ENCODE measurements at regions not wholly inside any gene's neighbourhood (a gene's known extent, or its start where the extent isn't known, plus 50 kb on each side); places are given as distances from the start of the nearest gene placed in this dataset.

DNA sequence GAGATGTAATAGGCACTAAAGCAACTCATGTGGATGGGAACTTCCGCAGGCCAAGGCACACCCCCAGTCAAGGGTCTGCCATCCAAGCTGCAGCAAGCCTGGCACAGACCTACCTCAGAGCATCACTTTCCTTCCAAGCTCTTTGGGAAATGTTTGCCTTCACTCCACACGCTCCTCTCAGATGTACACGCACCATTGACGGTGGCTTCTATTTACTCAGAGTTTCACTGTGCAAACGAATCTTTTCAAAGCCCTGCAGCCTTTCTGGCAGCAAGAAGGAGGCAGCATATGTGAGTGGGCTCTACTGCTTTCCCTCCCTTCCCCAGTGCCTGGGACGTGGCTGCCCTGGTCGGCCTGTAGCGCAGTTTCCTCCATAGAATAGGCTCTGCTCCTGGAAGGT is 60.9 kb upstream of the USP47 start:
- WGBS (ENCODE audit: insufficient coverage), result 79% methylated on average over 4 of the region's 8 CpGs
- Histone ChIP-seq H3K27me3 (replicated peaks in 1 of 2; ENCODE audit: control insufficient read depth in 2 of 2, extremely low read depth in 1 of 2, insufficient read depth in 2 of 2, low read length in 1 of 2) (peaks cover 0 to 15% of the 10 kb centered on the region in 2 experiments), H3K27ac (ENCODE audit: low read length) (no peak overlapping the region), H3K9me3 (no peaks in the 10 kb centered on the region), H3K4me3 (ENCODE audit: control insufficient read depth in 1 of 2, extremely low read depth in 1 of 2, low read length in 1 of 2) (no peak overlapping the region), H3K4me1 (ENCODE audit: control insufficient read depth in 1 of 2, extremely low read depth in 1 of 2, insufficient read depth in 2 of 2, low read length in 2 of 2) (no peaks in the 10 kb centered on the region), H3K36me3 (ENCODE audit: control insufficient read depth in 2 of 2, extremely low read depth in 1 of 2, insufficient read depth in 1 of 2, low read length in 1 of 2) (no peaks in the 10 kb centered on the region)
- POLR2A ChIA-PET, result no interaction called here
- Mint-ChIP-seq H3K9me3 (no peaks in the 10 kb centered on the region), H3K27ac (no peak overlapping the region), H3K4me1 (no peaks in the 10 kb centered on the region), H3K27me3 (peaks cover 16 to 23% of the 10 kb centered on the region in 2 donors), H3K4me3 (no peak overlapping the region), H3K36me3 (no peaks in the 10 kb centered on the region)
- DNase-seq, result no peak
- CTCF ChIA-PET, result no interaction called here
- no peak for ATAC-seq (replicated peaks in 1 of 4)

- no peak overlapping the region for H3K27ac Mint-ChIP-seq
- DNase-seq (no peak), ATAC-seq (replicated peaks in 1 of 4) (no peak)
- CTCF ChIA-PET, result interaction anchor here in 1 of 2 donors (0.6 kb wide), 1 partner anchor 70 kb away, joined by 3 read pairs; no protein-coding TSS in a partner anchor
- no peak overlapping the region for H3K27ac ChIP-seq (ENCODE audit: low read length)
- H3K27me3 ChIP-seq (replicated peaks in 1 of 2; ENCODE audit: control insufficient read depth in 2 of 2, extremely low read depth in 1 of 2, insufficient read depth in 2 of 2, low read length in 1 of 2), result peaks cover 0 to 15% of the 10 kb centered on the region in 2 experiments
- H3K4me3 ChIP-seq (ENCODE audit: control insufficient read depth in 1 of 2, extremely low read depth in 1 of 2, low read length in 1 of 2), result no peak overlapping the region
- WGBS (ENCODE audit: insufficient coverage), result 80% methylated on average over 1 of the region's 2 CpGs
- no peaks in the 10 kb centered on the region for H3K9me3 Mint-ChIP-seq
- H3K4me1 ChIP-seq (ENCODE audit: control insufficient read depth in 1 of 2, extremely low read depth in 1 of 2, insufficient read depth in 2 of 2, low read length in 2 of 2), result no peaks in the 10 kb centered on the region
- no peaks in the 10 kb centered on the region for H3K4me1 Mint-ChIP-seq
- H3K36me3 ChIP-seq (ENCODE audit: control insufficient read depth in 2 of 2, extremely low read depth in 1 of 2, insufficient read depth in 1 of 2, low read length in 1 of 2), result no peaks in the 10 kb centered on the region
- no peaks in the 10 kb centered on the region for H3K9me3 ChIP-seq
- peaks cover 21 to 32% of the 10 kb centered on the region in 2 donors for H3K27me3 Mint-ChIP-seq
- H3K4me3 Mint-ChIP-seq, result no peak overlapping the region
- H3K36me3 Mint-ChIP-seq, result no peaks in the 10 kb centered on the region
- POLR2A ChIA-PET, result no interaction called here
Observed at GRCh38 chr11:11779975-11780374, 61.8 kb upstream of the USP47 start.

GRCh38 chr11:11777897-11778296 is 63.9 kb upstream of the USP47 start:
- Histone ChIP-seq H3K4me1 (ENCODE audit: control insufficient read depth in 1 of 2, extremely low read depth in 1 of 2, insufficient read depth in 2 of 2, low read length in 2 of 2) (no peaks in the 10 kb centered on the region), H3K9me3 (no peaks in the 10 kb centered on the region), H3K27ac (ENCODE audit: low read length) (no peak overlapping the region), H3K27me3 (replicated peaks in 1 of 2; ENCODE audit: control insufficient read depth in 2 of 2, extremely low read depth in 1 of 2, insufficient read depth in 2 of 2, low read length in 1 of 2) (peaks cover 0 to 15% of the 10 kb centered on the region in 2 experiments), H3K4me3 (ENCODE audit: control insufficient read depth in 1 of 2, extremely low read depth in 1 of 2, low read length in 1 of 2) (no peak overlapping the region), H3K36me3 (ENCODE audit: control insufficient read depth in 2 of 2, extremely low read depth in 1 of 2, insufficient read depth in 1 of 2, low read length in 1 of 2) (no peaks in the 10 kb centered on the region)
- Mint-ChIP-seq H3K9me3 (no peaks in the 10 kb centered on the region), H3K27me3 (peaks cover 17 to 27% of the 10 kb centered on the region in 2 donors), H3K4me3 (no peak overlapping the region), H3K36me3 (no peaks in the 10 kb centered on the region), H3K27ac (no peak overlapping the region), H3K4me1 (no peaks in the 10 kb centered on the region)
- no peak for ATAC-seq (replicated peaks in 1 of 4)
- ChIA-PET CTCF (interaction anchor here in 1 of 2 donors (0.8 kb wide), 1 partner anchor 844 kb away, joined by 4 read pairs; no protein-coding TSS in a partner anchor), POLR2A (interaction anchor here in 1 of 2 donors (0.6 kb wide), 1 partner anchor 980 kb away, joined by 3 read pairs; no protein-coding TSS in a partner anchor)
- 58% methylated on average over 2 of the region's 3 CpGs for WGBS (ENCODE audit: insufficient coverage)
- no peak for DNase-seq

GRCh38 chr11:11776714-11777113 is 65.1 kb upstream of the USP47 start:
- 70% methylated on average over 6 of the region's 6 CpGs for WGBS (ENCODE audit: insufficient coverage)
- no peak overlapping the region for H3K27ac Mint-ChIP-seq
- DNase-seq, result no peak
- Histone ChIP-seq H3K4me1 (ENCODE audit: control insufficient read depth in 1 of 2, extremely low read depth in 1 of 2, insufficient read depth in 2 of 2, low read length in 2 of 2) (no peaks in the 10 kb centered on the region), H3K36me3 (ENCODE audit: control insufficient read depth in 2 of 2, extremely low read depth in 1 of 2, insufficient read depth in 1 of 2, low read length in 1 of 2) (no peaks in the 10 kb centered on the region), H3K27ac (ENCODE audit: low read length) (no peak overlapping the region), H3K27me3 (replicated peaks in 1 of 2; ENCODE audit: control insufficient read depth in 2 of 2, extremely low read depth in 1 of 2, insufficient read depth in 2 of 2, low read length in 1 of 2) (peaks cover 0 to 12% of the 10 kb centered on the region in 2 experiments), H3K9me3 (no peaks in the 10 kb centered on the region), H3K4me3 (ENCODE audit: control insufficient read depth in 1 of 2, extremely low read depth in 1 of 2, low read length in 1 of 2) (no peak overlapping the region)
- CTCF ChIA-PET, result interaction anchor here in 1 of 2 donors (1.0 kb wide), 1 partner anchor 749 kb away, joined by 4 read pairs; no protein-coding TSS in a partner anchor
- no peak overlapping the region for H3K4me3 Mint-ChIP-seq
- ATAC-seq (replicated peaks in 1 of 4), result no peak
- H3K4me1 Mint-ChIP-seq, result no peaks in the 10 kb centered on the region
- POLR2A ChIA-PET, result no interaction called here
- no peaks in the 10 kb centered on the region for H3K9me3 Mint-ChIP-seq
- H3K27me3 Mint-ChIP-seq, result peaks cover 17 to 27% of the 10 kb centered on the region in 2 donors
- H3K36me3 Mint-ChIP-seq, result no peaks in the 10 kb centered on the region

DNA sequence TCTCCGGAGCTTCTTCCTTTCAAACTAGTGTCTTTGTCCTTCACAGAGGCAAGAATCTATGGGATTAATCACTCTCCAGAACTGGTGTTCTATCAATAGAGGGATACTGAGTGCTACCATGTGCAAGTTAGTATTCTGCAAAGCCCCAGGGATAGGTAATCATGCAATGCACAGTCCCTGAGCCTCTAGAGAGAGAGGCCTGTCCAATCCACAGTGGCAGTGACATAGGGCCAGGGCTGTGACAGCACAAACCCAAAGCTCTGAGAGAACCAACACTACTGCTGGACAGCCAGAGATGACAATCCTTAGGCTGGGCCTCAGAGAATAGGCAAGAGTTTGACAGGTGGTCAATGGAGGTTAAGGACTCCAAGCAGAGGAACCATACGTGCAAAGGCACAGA is 66.8 kb upstream of the USP47 start:
- ATAC-seq (replicated peaks in 1 of 4) (no peak), DNase-seq (no peak)
- H3K36me3 ChIP-seq (ENCODE audit: control insufficient read depth in 2 of 2, extremely low read depth in 1 of 2, insufficient read depth in 1 of 2, low read length in 1 of 2), result no peaks in the 10 kb centered on the region
- H3K27ac ChIP-seq (ENCODE audit: low read length), result no peak overlapping the region
- peaks cover 0 to 4% of the 10 kb centered on the region in 2 experiments for H3K27me3 ChIP-seq (replicated peaks in 1 of 2; ENCODE audit: control insufficient read depth in 2 of 2, extremely low read depth in 1 of 2, insufficient read depth in 2 of 2, low read length in 1 of 2)
- WGBS (ENCODE audit: insufficient coverage), result 100% methylated on average over 1 of the region's 2 CpGs
- H3K4me3 Mint-ChIP-seq, result no peak overlapping the region
- H3K4me3 ChIP-seq (ENCODE audit: control insufficient read depth in 1 of 2, extremely low read depth in 1 of 2, low read length in 1 of 2), result no peak overlapping the region
- POLR2A ChIA-PET, result no interaction called here
- H3K36me3 Mint-ChIP-seq, result no peaks in the 10 kb centered on the region
- no peaks in the 10 kb centered on the region for H3K9me3 Mint-ChIP-seq
- H3K27ac Mint-ChIP-seq, result no peak overlapping the region
- no peaks in the 10 kb centered on the region for H3K4me1 Mint-ChIP-seq
- H3K9me3 ChIP-seq, result no peaks in the 10 kb centered on the region
- H3K4me1 ChIP-seq (ENCODE audit: control insufficient read depth in 1 of 2, extremely low read depth in 1 of 2, insufficient read depth in 2 of 2, low read length in 2 of 2), result no peaks in the 10 kb centered on the region
- peaks cover 14 to 26% of the 10 kb centered on the region in 2 donors for H3K27me3 Mint-ChIP-seq
- CTCF ChIA-PET, result no interaction called here

- Histone ChIP-seq H3K4me3 (ENCODE audit: control insufficient read depth in 1 of 2, extremely low read depth in 1 of 2, low read length in 1 of 2) (no peak overlapping the region), H3K9me3 (no peaks in the 10 kb centered on the region), H3K27me3 (replicated peaks in 1 of 2; ENCODE audit: control insufficient read depth in 2 of 2, extremely low read depth in 1 of 2, insufficient read depth in 2 of 2, low read length in 1 of 2) (peaks cover 0 to 7% of the 10 kb centered on the region in 2 experiments), H3K36me3 (ENCODE audit: control insufficient read depth in 2 of 2, extremely low read depth in 1 of 2, insufficient read depth in 1 of 2, low read length in 1 of 2) (no peaks in the 10 kb centered on the region), H3K4me1 (ENCODE audit: control insufficient read depth in 1 of 2, extremely low read depth in 1 of 2, insufficient read depth in 2 of 2, low read length in 2 of 2) (no peaks in the 10 kb centered on the region), H3K27ac (ENCODE audit: low read length) (no peak overlapping the region)
- H3K36me3 Mint-ChIP-seq, result no peaks in the 10 kb centered on the region
- ChIA-PET CTCF (interaction anchor here in 1 of 2 donors (1.0 kb wide), 1 partner anchor 15 kb away, joined by 3 read pairs; no protein-coding TSS in a partner anchor), POLR2A (no interaction called here)
- H3K9me3 Mint-ChIP-seq, result no peaks in the 10 kb centered on the region
- DNase-seq (no peak), ATAC-seq (replicated peaks in 1 of 4) (no peak)
- H3K27me3 Mint-ChIP-seq, result peaks cover 15 to 25% of the 10 kb centered on the region in 2 donors
- no CpG with 5 or more reads among the region's 1 CpG for WGBS (ENCODE audit: insufficient coverage)
- no peaks in the 10 kb centered on the region for H3K4me1 Mint-ChIP-seq
- H3K4me3 Mint-ChIP-seq, result no peak overlapping the region
- H3K27ac Mint-ChIP-seq, result no peak overlapping the region
Observed at GRCh38 chr11:11772865-11773515, 68.8 kb upstream of the USP47 start.
